Liver (tissue), 8 donors: ENCODE measurements at regions not wholly inside any gene's neighbourhood (a gene's known extent, or its start where the extent isn't known, plus 50 kb on each side); places are given as distances from the start of the nearest gene placed in this dataset.

ENCODE experiments used
- DNase-seq: peaks from one replicate; pipeline ENCODE4 v3.0.0-alpha.2; 2017; ENCODE audit warnings: low spot score
- H3K27ac ChIP-seq, 2 donors: one replicate each; pipeline ENCODE4 v1.7.0; 2013; ENCODE audit warnings: inconsistent platforms in 2 of 2, low read length in 2 of 2, control low read depth in 1 of 2, low read depth in 1 of 2, mild to moderate bottlenecking in 1 of 2
- H3K27me3 ChIP-seq, 4 donors: one replicate each; pipeline versions ENCODE4 v1.6.1 to v1.7.0; 2013; ENCODE audit warnings: low read length in 3 of 4, inconsistent platforms in 1 of 4, mild to moderate bottlenecking in 1 of 4, moderate library complexity in 1 of 4; ENCODE audit not compliant: control insufficient read depth in 4 of 4, insufficient read depth in 4 of 4
- H3K36me3 ChIP-seq, 4 donors: one replicate each; pipeline versions ENCODE4 v1.6.1 to v1.7.0; 2013; ENCODE audit warnings: low read length in 3 of 4, mild to moderate bottlenecking in 3 of 4, low read depth in 1 of 4, moderate library complexity in 1 of 4; ENCODE audit not compliant: control insufficient read depth in 4 of 4, insufficient read depth in 3 of 4
- H3K4me1 ChIP-seq, 4 donors: one replicate each; pipeline versions ENCODE4 v1.6.1 to v1.7.0; 2013; ENCODE audit warnings: low read length in 3 of 4, mild to moderate bottlenecking in 3 of 4, moderate library complexity in 1 of 4; ENCODE audit not compliant: control insufficient read depth in 4 of 4, insufficient read depth in 4 of 4
- H3K4me3 ChIP-seq, 3 donors: one replicate each; pipeline versions ENCODE4 v1.6.1 to v1.7.0; 2013; ENCODE audit warnings: low read length in 3 of 3, control low read depth in 1 of 3, low read depth in 1 of 3, mild to moderate bottlenecking in 1 of 3
- H3K9ac ChIP-seq, 2 donors: one replicate each; pipeline ENCODE4 v1.7.0; 2013; ENCODE audit warnings: low read length in 2 of 2, mild to moderate bottlenecking in 2 of 2, moderate library complexity in 2 of 2, control low read depth in 1 of 2, low read depth in 1 of 2
- H3K9me3 ChIP-seq, 4 donors: one replicate each; pipeline versions ENCODE4 v1.6.1 to v1.7.0; 2013; ENCODE audit warnings: low read length in 3 of 4; ENCODE audit not compliant: control insufficient read depth in 4 of 4
- EGR1 ChIP-seq, 2 donors: IDR thresholded peaks; 2 replicates each; pipeline ENCODE4 v1.6.1; 2016 to 2018; ENCODE audit warnings: antibody characterized with exemption in 2 of 2, low read depth in 2 of 2
- FOXA1 ChIP-seq: IDR thresholded peaks from 2 replicates; pipeline ENCODE4 v1.6.1; 2016; ENCODE audit warnings: antibody characterized with exemption
- FOXA2 ChIP-seq: IDR thresholded peaks from 2 replicates; pipeline ENCODE4 v1.6.1; 2016; ENCODE audit warnings: antibody characterized with exemption
- GABPA ChIP-seq, 2 donors: IDR thresholded peaks in 1 of 2; conservative IDR thresholded peaks in 1 of 2; 2 replicates each; pipeline ENCODE4 v1.6.1; 2016; ENCODE audit warnings: antibody characterized with exemption in 2 of 2, mild to moderate bottlenecking in 1 of 2, moderate library complexity in 1 of 2
- HNF4A ChIP-seq, 2 donors: conservative IDR thresholded peaks; 2 replicates each; pipeline ENCODE4 v1.6.1; 2016; ENCODE audit warnings: antibody characterized with exemption in 2 of 2, mild to moderate bottlenecking in 2 of 2
- HNF4G ChIP-seq: IDR thresholded peaks from 2 replicates; pipeline ENCODE4 v1.6.1; 2016; ENCODE audit warnings: antibody characterized with exemption
- JUND ChIP-seq, 2 donors: IDR thresholded peaks; 2 replicates each; pipeline ENCODE4 v1.6.1; 2016; ENCODE audit warnings: antibody characterized with exemption in 2 of 2
- NR2F2 ChIP-seq: IDR thresholded peaks from 2 replicates; pipeline ENCODE4 v1.6.1; 2016; ENCODE audit warnings: antibody characterized with exemption
- RAD21 ChIP-seq, 2 donors: IDR thresholded peaks; 2 replicates each; pipeline ENCODE4 v1.6.1; 2016; ENCODE audit warnings: antibody characterized with exemption in 2 of 2, mild to moderate bottlenecking in 2 of 2
- RXRA ChIP-seq, 2 donors: IDR thresholded peaks; 2 replicates each; pipeline ENCODE4 v1.6.1; 2017 to 2018; ENCODE audit warnings: antibody characterized with exemption in 2 of 2, mild to moderate bottlenecking in 1 of 2
- SP1 ChIP-seq: IDR thresholded peaks from 2 replicates; pipeline ENCODE4 v1.6.1; 2018; ENCODE audit warnings: antibody characterized with exemption, mild to moderate bottlenecking
- TAF1 ChIP-seq: conservative IDR thresholded peaks from 2 replicates; pipeline ENCODE4 v1.6.1; 2016; ENCODE audit warnings: antibody characterized with exemption, mild to moderate bottlenecking
- YY1 ChIP-seq: IDR thresholded peaks from 2 replicates; pipeline ENCODE4 v1.6.1; 2016; ENCODE audit warnings: antibody characterized with exemption, mild to moderate bottlenecking
- WGBS: extraction: QIAGEN DNeasy Blood & Tissue Kit; methylation state at CpG from one replicate; pipeline ENCODE4 v1.1.7; 2013; 5-methylcytosine and 5-hydroxymethylcytosine counted together
- TF ChIP-seq, protein P1 (sequence below): IDR thresholded peaks from 2 replicates; pipeline ENCODE4 v1.6.1; 2016; ENCODE audit warnings: antibody characterized with exemption, mild to moderate bottlenecking
- TF ChIP-seq, protein P2 (sequence below): IDR thresholded peaks from 2 replicates; pipeline ENCODE4 v1.6.1; 2016; ENCODE audit warnings: antibody characterized with exemption
- TF ChIP-seq, protein P3 (sequence below): IDR thresholded peaks from 2 replicates; pipeline ENCODE4 v1.6.1; 2016; ENCODE audit warnings: antibody characterized with exemption
- TF ChIP-seq, protein P4 (sequence below): IDR thresholded peaks from 2 replicates; pipeline ENCODE4 v1.6.1; 2016; ENCODE audit warnings: antibody characterized with exemption
- TF ChIP-seq, protein P5 (sequence below): fragments of 150-350 bp; IDR thresholded peaks from 2 replicates; pipeline ENCODE4 v1.5.1; 2017; ENCODE audit warnings: improper control_type of control experiment, low read depth, low read length; ENCODE audit not compliant: missing input control
- donor health status: healthy.
- donor health status: healthy.
- donor health status: healthy.
- donor health status: healthy.
- donor health status: healthy.

DNA sequence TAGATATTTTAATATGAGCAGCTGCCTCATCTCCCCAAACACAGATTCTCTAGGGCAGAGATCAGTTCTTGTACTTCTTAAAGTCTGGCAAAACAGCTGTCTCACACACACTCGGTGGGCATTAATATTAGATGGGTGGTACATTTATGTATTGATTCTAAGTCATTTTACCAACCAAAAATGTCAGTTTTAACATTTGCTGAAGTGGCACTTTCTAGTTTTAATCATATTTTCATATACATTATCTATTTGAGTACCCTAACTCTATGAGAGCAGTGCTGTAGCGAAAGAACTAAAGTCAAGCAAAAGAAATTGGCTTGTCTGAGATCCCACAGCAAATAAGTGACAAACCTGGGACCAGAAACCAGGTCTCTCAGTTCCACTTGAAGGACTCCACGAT, 134.5 kb upstream of the SPRY1 start (continued):
- no peak for TF ChIP-seq FOXA2

DNA sequence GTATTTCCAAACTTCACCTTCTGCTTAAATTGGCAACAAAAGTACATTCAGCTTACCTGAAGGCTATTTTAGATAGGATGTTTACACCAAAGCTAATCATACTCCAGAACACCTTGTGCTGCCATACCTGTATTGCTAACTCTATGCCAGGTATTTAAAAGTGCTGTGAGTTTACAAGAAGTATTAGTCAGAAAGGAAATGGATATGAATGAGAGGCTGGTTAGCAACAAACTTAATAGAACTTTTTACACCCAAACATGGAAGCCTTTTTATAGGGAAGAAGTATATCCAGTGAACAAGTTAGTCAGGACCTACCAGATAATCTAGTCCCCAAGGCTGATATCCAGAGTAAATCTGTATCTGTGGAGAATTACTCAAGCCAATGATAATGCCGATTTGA, 131.2 kb upstream of the SPRY1 start:
- H3K27ac ChIP-seq = no peak overlapping the region
- no peaks in the 10 kb centered on the region for H3K4me1 ChIP-seq
- H3K9ac ChIP-seq = no peak overlapping the region
- no peak overlapping the region for H3K4me3 ChIP-seq
- no peaks in the 10 kb centered on the region for H3K36me3 ChIP-seq
- TF ChIP-seq YY1 = no peak
- DNase-seq = no peak
- no peaks in the 10 kb centered on the region for H3K9me3 ChIP-seq
- WGBS = 94% methylated on average over 1 of the region's 1 CpG
- no peaks in the 10 kb centered on the region for H3K27me3 ChIP-seq

DNA sequence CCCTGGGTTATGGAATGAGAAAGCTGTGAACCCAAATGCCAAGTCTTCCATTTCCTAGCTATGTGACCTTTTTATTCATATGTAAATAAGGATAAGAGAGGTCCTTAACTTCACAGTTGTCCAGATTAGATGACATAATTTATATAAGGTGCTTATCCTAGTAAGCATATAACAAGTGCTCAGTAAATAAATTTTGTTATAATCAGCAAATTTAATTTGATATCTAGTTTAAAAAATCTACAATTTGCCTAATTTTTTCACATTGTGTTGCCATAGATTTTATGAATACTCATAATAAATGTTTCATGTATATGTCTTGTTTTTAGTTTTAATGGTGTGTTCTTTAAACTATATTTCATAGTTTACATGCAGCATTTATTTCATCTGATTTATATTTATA, 130.4 kb upstream of the SPRY1 start:
- no peaks in the 10 kb centered on the region for H3K27me3 ChIP-seq
- no peak overlapping the region for H3K9ac ChIP-seq
- no peaks in the 10 kb centered on the region for H3K4me1 ChIP-seq
- no peaks in the 10 kb centered on the region for H3K9me3 ChIP-seq
- no peak overlapping the region for H3K4me3 ChIP-seq
- DNase-seq = no peak
- TF ChIP-seq YY1 = no peak
- TF ChIP-seq RXRA (IDR thresholded peaks at IDR 0.05) = no peak
- TF ChIP-seq, protein P1, sequence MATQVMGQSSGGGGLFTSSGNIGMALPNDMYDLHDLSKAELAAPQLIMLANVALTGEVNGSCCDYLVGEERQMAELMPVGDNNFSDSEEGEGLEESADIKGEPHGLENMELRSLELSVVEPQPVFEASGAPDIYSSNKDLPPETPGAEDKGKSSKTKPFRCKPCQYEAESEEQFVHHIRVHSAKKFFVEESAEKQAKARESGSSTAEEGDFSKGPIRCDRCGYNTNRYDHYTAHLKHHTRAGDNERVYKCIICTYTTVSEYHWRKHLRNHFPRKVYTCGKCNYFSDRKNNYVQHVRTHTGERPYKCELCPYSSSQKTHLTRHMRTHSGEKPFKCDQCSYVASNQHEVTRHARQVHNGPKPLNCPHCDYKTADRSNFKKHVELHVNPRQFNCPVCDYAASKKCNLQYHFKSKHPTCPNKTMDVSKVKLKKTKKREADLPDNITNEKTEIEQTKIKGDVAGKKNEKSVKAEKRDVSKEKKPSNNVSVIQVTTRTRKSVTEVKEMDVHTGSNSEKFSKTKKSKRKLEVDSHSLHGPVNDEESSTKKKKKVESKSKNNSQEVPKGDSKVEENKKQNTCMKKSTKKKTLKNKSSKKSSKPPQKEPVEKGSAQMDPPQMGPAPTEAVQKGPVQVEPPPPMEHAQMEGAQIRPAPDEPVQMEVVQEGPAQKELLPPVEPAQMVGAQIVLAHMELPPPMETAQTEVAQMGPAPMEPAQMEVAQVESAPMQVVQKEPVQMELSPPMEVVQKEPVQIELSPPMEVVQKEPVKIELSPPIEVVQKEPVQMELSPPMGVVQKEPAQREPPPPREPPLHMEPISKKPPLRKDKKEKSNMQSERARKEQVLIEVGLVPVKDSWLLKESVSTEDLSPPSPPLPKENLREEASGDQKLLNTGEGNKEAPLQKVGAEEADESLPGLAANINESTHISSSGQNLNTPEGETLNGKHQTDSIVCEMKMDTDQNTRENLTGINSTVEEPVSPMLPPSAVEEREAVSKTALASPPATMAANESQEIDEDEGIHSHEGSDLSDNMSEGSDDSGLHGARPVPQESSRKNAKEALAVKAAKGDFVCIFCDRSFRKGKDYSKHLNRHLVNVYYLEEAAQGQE = no peak
- no peak for TF ChIP-seq HNF4G
- TF ChIP-seq GABPA (IDR thresholded peaks at IDR 0.05 in 1 of 2, conservative IDR thresholded peaks at IDR 0.05 in 1 of 2) = no peak
- TF ChIP-seq RAD21 (IDR thresholded peaks at IDR 0.05) = no peak
- TF ChIP-seq, protein P2, sequence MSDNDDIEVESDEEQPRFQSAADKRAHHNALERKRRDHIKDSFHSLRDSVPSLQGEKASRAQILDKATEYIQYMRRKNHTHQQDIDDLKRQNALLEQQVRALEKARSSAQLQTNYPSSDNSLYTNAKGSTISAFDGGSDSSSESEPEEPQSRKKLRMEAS = no peak
- no peak for TF ChIP-seq SP1
- no peak for TF ChIP-seq TAF1
- TF ChIP-seq, protein P3, sequence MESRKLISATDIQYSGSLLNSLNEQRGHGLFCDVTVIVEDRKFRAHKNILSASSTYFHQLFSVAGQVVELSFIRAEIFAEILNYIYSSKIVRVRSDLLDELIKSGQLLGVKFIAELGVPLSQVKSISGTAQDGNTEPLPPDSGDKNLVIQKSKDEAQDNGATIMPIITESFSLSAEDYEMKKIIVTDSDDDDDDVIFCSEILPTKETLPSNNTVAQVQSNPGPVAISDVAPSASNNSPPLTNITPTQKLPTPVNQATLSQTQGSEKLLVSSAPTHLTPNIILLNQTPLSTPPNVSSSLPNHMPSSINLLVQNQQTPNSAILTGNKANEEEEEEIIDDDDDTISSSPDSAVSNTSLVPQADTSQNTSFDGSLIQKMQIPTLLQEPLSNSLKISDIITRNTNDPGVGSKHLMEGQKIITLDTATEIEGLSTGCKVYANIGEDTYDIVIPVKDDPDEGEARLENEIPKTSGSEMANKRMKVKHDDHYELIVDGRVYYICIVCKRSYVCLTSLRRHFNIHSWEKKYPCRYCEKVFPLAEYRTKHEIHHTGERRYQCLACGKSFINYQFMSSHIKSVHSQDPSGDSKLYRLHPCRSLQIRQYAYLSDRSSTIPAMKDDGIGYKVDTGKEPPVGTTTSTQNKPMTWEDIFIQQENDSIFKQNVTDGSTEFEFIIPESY = no peak
- no peak for TF ChIP-seq JUND (IDR thresholded peaks at IDR 0.05)
- no peak for TF ChIP-seq FOXA2
- no peak for TF ChIP-seq HNF4A (conservative IDR thresholded peaks at IDR 0.05)
- TF ChIP-seq, protein P4, sequence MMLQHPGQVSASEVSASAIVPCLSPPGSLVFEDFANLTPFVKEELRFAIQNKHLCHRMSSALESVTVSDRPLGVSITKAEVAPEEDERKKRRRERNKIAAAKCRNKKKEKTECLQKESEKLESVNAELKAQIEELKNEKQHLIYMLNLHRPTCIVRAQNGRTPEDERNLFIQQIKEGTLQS = no peak
- no peak for TF ChIP-seq NR2F2
- TF ChIP-seq, protein P5, sequence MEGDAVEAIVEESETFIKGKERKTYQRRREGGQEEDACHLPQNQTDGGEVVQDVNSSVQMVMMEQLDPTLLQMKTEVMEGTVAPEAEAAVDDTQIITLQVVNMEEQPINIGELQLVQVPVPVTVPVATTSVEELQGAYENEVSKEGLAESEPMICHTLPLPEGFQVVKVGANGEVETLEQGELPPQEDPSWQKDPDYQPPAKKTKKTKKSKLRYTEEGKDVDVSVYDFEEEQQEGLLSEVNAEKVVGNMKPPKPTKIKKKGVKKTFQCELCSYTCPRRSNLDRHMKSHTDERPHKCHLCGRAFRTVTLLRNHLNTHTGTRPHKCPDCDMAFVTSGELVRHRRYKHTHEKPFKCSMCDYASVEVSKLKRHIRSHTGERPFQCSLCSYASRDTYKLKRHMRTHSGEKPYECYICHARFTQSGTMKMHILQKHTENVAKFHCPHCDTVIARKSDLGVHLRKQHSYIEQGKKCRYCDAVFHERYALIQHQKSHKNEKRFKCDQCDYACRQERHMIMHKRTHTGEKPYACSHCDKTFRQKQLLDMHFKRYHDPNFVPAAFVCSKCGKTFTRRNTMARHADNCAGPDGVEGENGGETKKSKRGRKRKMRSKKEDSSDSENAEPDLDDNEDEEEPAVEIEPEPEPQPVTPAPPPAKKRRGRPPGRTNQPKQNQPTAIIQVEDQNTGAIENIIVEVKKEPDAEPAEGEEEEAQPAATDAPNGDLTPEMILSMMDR = no peak
- TF ChIP-seq FOXA1 = no peak
- TF ChIP-seq EGR1 (IDR thresholded peaks at IDR 0.05; ENCODE audit: low read depth in 2 of 2) = no peak
- no peak overlapping the region for H3K27ac ChIP-seq
- H3K36me3 ChIP-seq = no peaks in the 10 kb centered on the region
